PFSK-1 (cell line): ENCODE measurements at regions not wholly inside any gene's neighbourhood (a gene's known extent, or its start where the extent isn't known, plus 50 kb on each side); places are given as distances from the start of the nearest gene placed in this dataset.

Experiments used
- POLR2AphosphoS5 ChIP-seq: IDR thresholded peaks from 2 replicates; pipeline ENCODE4 v1.6.1; 2012; ENCODE audit warnings: low read depth, mild to moderate bottlenecking, control low read depth, low read length, moderate library complexity
- SIN3A ChIP-seq: IDR thresholded peaks from 2 replicates; pipeline ENCODE4 v1.6.1; 2012; ENCODE audit warnings: mild to moderate bottlenecking, low read length, moderate library complexity, borderline replicate concordance; ENCODE audit not compliant: insufficient read depth

GRCh38 chr20:63097336-63097831, 90.6 kb upstream of the BHLHE23 start:
- no peak for TF ChIP-seq SIN3A
- TF ChIP-seq POLR2AphosphoS5: no peak
